Astrocyte (in vitro differentiated cells and primary cell): ENCODE measurements at regions not wholly inside any gene's neighbourhood (a gene's known extent, or its start where the extent isn't known, plus 50 kb on each side); places are given as distances from the start of the nearest gene placed in this dataset.

Source experiments
- EZH2 ChIP-seq: IDR thresholded peaks from 2 replicates; pipeline ENCODE4 v1.6.1; 2012; ENCODE audit warnings: mild to moderate bottlenecking, low read length, inconsistent platforms; ENCODE audit not compliant: insufficient read depth
- TF ChIP-seq, protein P1 (sequence below): IDR thresholded peaks from 2 replicates; pipeline ENCODE4 v1.5.1; 2011; ENCODE audit warnings: low read depth, mild to moderate bottlenecking, inconsistent platforms, low read length, moderate library complexity; ENCODE audit not compliant: insufficient read depth

DNA sequence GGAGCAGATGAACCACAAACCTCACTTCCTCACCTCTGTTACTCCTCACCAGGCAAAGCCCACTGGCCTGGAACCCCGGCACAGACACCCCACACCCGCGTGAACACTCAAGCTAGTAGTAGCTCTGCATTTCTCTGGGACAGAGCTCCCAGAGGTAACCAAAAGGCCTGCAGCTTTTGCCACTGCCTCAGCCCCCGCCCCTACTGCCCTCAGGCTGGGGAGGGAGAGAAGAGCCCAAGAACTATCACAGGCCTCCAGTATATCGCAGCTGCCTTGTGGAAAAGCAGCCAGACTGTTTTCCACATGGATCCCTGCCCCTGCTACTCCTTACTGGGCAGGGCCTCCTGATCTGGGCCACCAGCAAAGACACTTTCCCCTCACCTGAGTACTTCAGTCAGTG is 728.7 kb upstream of the ACTRT1 start:
- TF ChIP-seq, protein P1, sequence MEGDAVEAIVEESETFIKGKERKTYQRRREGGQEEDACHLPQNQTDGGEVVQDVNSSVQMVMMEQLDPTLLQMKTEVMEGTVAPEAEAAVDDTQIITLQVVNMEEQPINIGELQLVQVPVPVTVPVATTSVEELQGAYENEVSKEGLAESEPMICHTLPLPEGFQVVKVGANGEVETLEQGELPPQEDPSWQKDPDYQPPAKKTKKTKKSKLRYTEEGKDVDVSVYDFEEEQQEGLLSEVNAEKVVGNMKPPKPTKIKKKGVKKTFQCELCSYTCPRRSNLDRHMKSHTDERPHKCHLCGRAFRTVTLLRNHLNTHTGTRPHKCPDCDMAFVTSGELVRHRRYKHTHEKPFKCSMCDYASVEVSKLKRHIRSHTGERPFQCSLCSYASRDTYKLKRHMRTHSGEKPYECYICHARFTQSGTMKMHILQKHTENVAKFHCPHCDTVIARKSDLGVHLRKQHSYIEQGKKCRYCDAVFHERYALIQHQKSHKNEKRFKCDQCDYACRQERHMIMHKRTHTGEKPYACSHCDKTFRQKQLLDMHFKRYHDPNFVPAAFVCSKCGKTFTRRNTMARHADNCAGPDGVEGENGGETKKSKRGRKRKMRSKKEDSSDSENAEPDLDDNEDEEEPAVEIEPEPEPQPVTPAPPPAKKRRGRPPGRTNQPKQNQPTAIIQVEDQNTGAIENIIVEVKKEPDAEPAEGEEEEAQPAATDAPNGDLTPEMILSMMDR, result no peak
- TF ChIP-seq EZH2, result no peak
